Gastrocnemius medialis (tissue), 4 donors: ENCODE measurements at regions not wholly inside any gene's neighbourhood (a gene's known extent, or its start where the extent isn't known, plus 50 kb on each side); places are given as distances from the start of the nearest gene placed in this dataset.

Source experiments
- ATAC-seq, 2 donors: fragments of 150-250 bp; one replicate each; pipeline ENCODE4 v1.9.1; 2016
- DNase-seq, 2 donors: peaks; one replicate each; pipeline ENCODE4 v3.0.0-alpha.2; 2019
- H3K27ac ChIP-seq, 4 donors: fragments of 200-600 bp; sonication (generic); 1 replicate in 1 of 4; 2 replicates in 3 of 4; pipeline ENCODE4 v1.5.1; 2016 to 2018; ENCODE audit warnings: mild to moderate bottlenecking in 2 of 4, moderate library complexity in 1 of 4
- H3K27me3 ChIP-seq, 3 donors: fragments of 200-600 bp; sonication (generic) in 2 of 3; 1 replicate in 1 of 3; 2 replicates in 2 of 3; pipeline versions ENCODE4 v1.5.1 to v1.6.0; 2016 to 2019; ENCODE audit warnings: mild to moderate bottlenecking in 1 of 3, moderate library complexity in 1 of 3
- H3K36me3 ChIP-seq, 2 donors: fragments of 200-600 bp; sonication (generic) in 1 of 2; one replicate each; pipeline ENCODE4 v1.5.1; 2017 to 2018
- H3K4me1 ChIP-seq, 2 donors: fragments of 200-600 bp; sonication (generic) in 1 of 2; one replicate each; pipeline ENCODE4 v1.5.1; 2016 to 2017; ENCODE audit warnings: mild to moderate bottlenecking in 2 of 2
- H3K4me3 ChIP-seq, 4 donors: fragments of 200-600 bp; sonication (generic) in 3 of 4; 1 replicate in 1 of 4; 2 replicates in 3 of 4; pipeline ENCODE4 v1.5.1; 2016 to 2019; ENCODE audit warnings: mild to moderate bottlenecking in 2 of 4
- H3K9me3 ChIP-seq, 3 donors: fragments of 200-600 bp; sonication (generic) in 2 of 3; 1 replicate in 1 of 3; 2 replicates in 2 of 3; pipeline ENCODE4 v1.5.1; 2016 to 2019
- CTCF ChIP-seq, 5 experiments: fragments of 450-650 bp in 3 of 5; fragments of 200-600 bp in 2 of 5; sonication (generic) in 2 of 5; IDR thresholded peaks in 4 of 5; conservative IDR thresholded peaks in 1 of 5; 1 replicate in 4 of 5; 2 replicates in 1 of 5; pipeline ENCODE4 v1.5.1; 2016 to 2019; ENCODE audit warnings: antibody characterized with exemption in 5 of 5, mild to moderate bottlenecking in 3 of 5, moderate library complexity in 3 of 5
- POLR2A ChIP-seq, 2 donors: fragments of 450-650 bp; IDR thresholded peaks; one replicate each; pipeline ENCODE4 v1.6.1; 2017; ENCODE audit warnings: antibody characterized with exemption in 2 of 2, mild to moderate bottlenecking in 2 of 2, moderate library complexity in 2 of 2
- in situ Hi-C, 4 donors: fragments of 200-750 bp; cut with MboI; loops; one replicate each; pipeline versions ENCODE4 v1.15.0 to v1.8.0; 2017; ENCODE audit warnings: low sequenced_read_pairs in 4 of 4
- intact Hi-C: fragments of 100-400 bp; cut with DNase I; formaldehyde crosslinking; loops from one replicate; pipeline ENCODE4 v1.15.1; 2023; ENCODE audit warnings: low total_unique reads

GRCh38 chr13:80123945-80124344, 217.0 kb downstream of the SPRY2 start:
- Histone ChIP-seq H3K36me3 (no peaks in the 10 kb centered on the region), H3K4me3 (no peak overlapping the region), H3K4me1 (no peaks in the 10 kb centered on the region), H3K27ac (no peak overlapping the region), H3K9me3 (no peaks in the 10 kb centered on the region), H3K27me3 (no peaks in the 10 kb centered on the region)
- in situ Hi-C loops (no loop called here), intact Hi-C loops (no loop called here)
- DNase-seq: no peak
- ATAC-seq: no peak
- TF ChIP-seq CTCF (IDR thresholded peaks at IDR 0.05 in 4 of 5, conservative IDR thresholded peaks at IDR 0.05 in 1 of 5): no peak
- TF ChIP-seq POLR2A (IDR thresholded peaks at IDR 0.05): no peak

GRCh38 chr13:80121038-80121437, 219.9 kb downstream of the SPRY2 start:
- intact Hi-C loops: no loop called here
- Histone ChIP-seq H3K36me3 (no peaks in the 10 kb centered on the region), H3K27ac (no peak overlapping the region), H3K9me3 (no peaks in the 10 kb centered on the region), H3K4me1 (no peaks in the 10 kb centered on the region), H3K27me3 (no peaks in the 10 kb centered on the region), H3K4me3 (no peak overlapping the region)
- ATAC-seq (no peak), DNase-seq (no peak)
- in situ Hi-C loops: no loop called here
- TF ChIP-seq CTCF (IDR thresholded peaks at IDR 0.05 in 4 of 5, conservative IDR thresholded peaks at IDR 0.05 in 1 of 5) (no peak), POLR2A (IDR thresholded peaks at IDR 0.05) (no peak)

- Histone ChIP-seq H3K27ac (no peak overlapping the region), H3K36me3 (no peaks in the 10 kb centered on the region), H3K27me3 (no peaks in the 10 kb centered on the region), H3K4me3 (no peak overlapping the region), H3K4me1 (no peaks in the 10 kb centered on the region), H3K9me3 (no peaks in the 10 kb centered on the region)
- ATAC-seq (no peak), DNase-seq (no peak)
- intact Hi-C loops: no loop called here
- in situ Hi-C loops: no loop called here
- TF ChIP-seq POLR2A (IDR thresholded peaks at IDR 0.05) (no peak), CTCF (IDR thresholded peaks at IDR 0.05 in 4 of 5, conservative IDR thresholded peaks at IDR 0.05 in 1 of 5) (no peak)
These were observed 222.4 kb downstream of the SPRY2 start for GRCh38 chr13:80118506-80118905.

GRCh38 chr13:80118099-80118498, 222.8 kb downstream of the SPRY2 start:
- no peak overlapping the region for H3K27ac ChIP-seq
- H3K4me3 ChIP-seq: no peak overlapping the region
- DNase-seq (no peak), ATAC-seq (no peak)
- no peaks in the 10 kb centered on the region for H3K9me3 ChIP-seq
- no peaks in the 10 kb centered on the region for H3K36me3 ChIP-seq
- intact Hi-C loops: no loop called here
- in situ Hi-C loops: no loop called here
- TF ChIP-seq POLR2A (IDR thresholded peaks at IDR 0.05) (no peak), CTCF (IDR thresholded peaks at IDR 0.05 in 4 of 5, conservative IDR thresholded peaks at IDR 0.05 in 1 of 5) (no peak)
- H3K4me1 ChIP-seq: no peaks in the 10 kb centered on the region
- H3K27me3 ChIP-seq: no peaks in the 10 kb centered on the region

GRCh38 chr13:80117515-80117914, 223.4 kb downstream of the SPRY2 start:
- H3K4me3 ChIP-seq: no peak overlapping the region
- no peaks in the 10 kb centered on the region for H3K36me3 ChIP-seq
- no peaks in the 10 kb centered on the region for H3K9me3 ChIP-seq
- intact Hi-C loops (no loop called here), in situ Hi-C loops (no loop called here)
- ATAC-seq (no peak), DNase-seq (no peak)
- TF ChIP-seq CTCF (IDR thresholded peaks at IDR 0.05 in 4 of 5, conservative IDR thresholded peaks at IDR 0.05 in 1 of 5) (no peak), POLR2A (IDR thresholded peaks at IDR 0.05) (no peak)
- no peaks in the 10 kb centered on the region for H3K4me1 ChIP-seq
- no peaks in the 10 kb centered on the region for H3K27me3 ChIP-seq
- no peak overlapping the region for H3K27ac ChIP-seq
